Activated CD4-positive, alpha-beta T cell treated with anti-CD3 and anti-CD28 coated beads, Interleukin-2, amount 10 ng/mL, durations not matched to agents 7 days and 5 days (primary cell): ENCODE measurements at regions not wholly inside any gene's neighbourhood (a gene's known extent, or its start where the extent isn't known, plus 50 kb on each side); places are given as distances from the start of the nearest gene placed in this dataset.

Experiments used
- CTCF ChIA-PET: fragments of 350-600 bp; sonication (Branson Sonifier 250); formaldehyde crosslinking; loops from one replicate; lab custom pipeline; 2021; ENCODE audit warnings: antibody characterized with exemption; lab: Charles Lee
- POLR2A ChIA-PET: fragments of 350-600 bp; sonication (Branson Sonifier 250); formaldehyde crosslinking; loops from one replicate; lab custom pipeline; 2021; ENCODE audit warnings: antibody characterized with exemption; lab: Charles Lee
- DNase-seq: peaks from one replicate; pipeline ENCODE4 v3.0.0-alpha.2; 2020
- H3K27ac Mint-ChIP-seq: one replicate; pipeline ENCODE4 v1.8.0; 2021; ENCODE audit warnings: mild to moderate bottlenecking, moderate library complexity, mixed read lengths
- H3K27me3 Mint-ChIP-seq: one replicate; pipeline ENCODE4 v1.8.0; 2021; ENCODE audit warnings: mixed read lengths
- H3K36me3 Mint-ChIP-seq: one replicate; pipeline ENCODE4 v1.8.0; 2021; ENCODE audit warnings: low read depth, mixed read lengths
- H3K4me1 Mint-ChIP-seq: one replicate; pipeline ENCODE4 v1.8.0; 2021; ENCODE audit warnings: mixed read lengths
- H3K4me3 Mint-ChIP-seq: one replicate; pipeline ENCODE4 v1.8.0; 2021; ENCODE audit warnings: mild to moderate bottlenecking, moderate library complexity, mixed read lengths
- H3K9me3 Mint-ChIP-seq: one replicate; pipeline ENCODE4 v1.8.0; 2021; ENCODE audit warnings: mixed read lengths

GRCh38 chr2:198691236-198691635, 766.5 kb downstream of the SATB2 start:
- ChIA-PET POLR2A (no interaction called here), CTCF (no interaction called here)
- Mint-ChIP-seq H3K9me3 (no peaks in the 10 kb centered on the region), H3K27me3 (no peaks in the 10 kb centered on the region), H3K36me3 (no peaks in the 10 kb centered on the region), H3K27ac (no peak overlapping the region), H3K4me3 (no peak overlapping the region), H3K4me1 (no peaks in the 10 kb centered on the region)
- no peak for DNase-seq

GRCh38 chr2:198664321-198664720, 793.4 kb downstream of the SATB2 start:
- no peak for DNase-seq
- H3K4me1 Mint-ChIP-seq, result no peaks in the 10 kb centered on the region
- H3K27me3 Mint-ChIP-seq, result no peaks in the 10 kb centered on the region
- ChIA-PET CTCF (no interaction called here), POLR2A (no interaction called here)
- no peaks in the 10 kb centered on the region for H3K36me3 Mint-ChIP-seq
- H3K4me3 Mint-ChIP-seq, result no peak overlapping the region
- no peak overlapping the region for H3K27ac Mint-ChIP-seq
- H3K9me3 Mint-ChIP-seq, result no peaks in the 10 kb centered on the region

GRCh38 chr2:198662905-198663304, 794.8 kb downstream of the SATB2 start:
- ChIA-PET CTCF (no interaction called here), POLR2A (no interaction called here)
- H3K4me3 Mint-ChIP-seq, result no peak overlapping the region
- H3K4me1 Mint-ChIP-seq, result no peaks in the 10 kb centered on the region
- no peaks in the 10 kb centered on the region for H3K9me3 Mint-ChIP-seq
- H3K27me3 Mint-ChIP-seq, result no peaks in the 10 kb centered on the region
- H3K27ac Mint-ChIP-seq, result no peak overlapping the region
- H3K36me3 Mint-ChIP-seq, result no peaks in the 10 kb centered on the region
- no peak for DNase-seq

- no peak overlapping the region for H3K4me3 Mint-ChIP-seq
- POLR2A ChIA-PET, result no interaction called here
- no peak for DNase-seq
- no peaks in the 10 kb centered on the region for H3K4me1 Mint-ChIP-seq
- no peak overlapping the region for H3K27ac Mint-ChIP-seq
- H3K9me3 Mint-ChIP-seq, result no peaks in the 10 kb centered on the region
- H3K36me3 Mint-ChIP-seq, result no peaks in the 10 kb centered on the region
- CTCF ChIA-PET, result no interaction called here
- H3K27me3 Mint-ChIP-seq, result no peaks in the 10 kb centered on the region
These were observed 797.2 kb downstream of the SATB2 start for GRCh38 chr2:198660501-198660900.

GRCh38 chr2:198659096-198659870, 798.5 kb downstream of the SATB2 start:
- Mint-ChIP-seq H3K4me1 (no peaks in the 10 kb centered on the region), H3K27ac (no peak overlapping the region)
- CTCF ChIA-PET, result no interaction called here

GRCh38 chr2:198657512-198658121, 800.1 kb downstream of the SATB2 start:
- no peaks in the 10 kb centered on the region for H3K4me1 Mint-ChIP-seq
- H3K9me3 Mint-ChIP-seq, result no peaks in the 10 kb centered on the region
- H3K27ac Mint-ChIP-seq, result no peak overlapping the region
- no peak for DNase-seq
- H3K27me3 Mint-ChIP-seq, result no peaks in the 10 kb centered on the region
- POLR2A ChIA-PET, result no interaction called here
- CTCF ChIA-PET, result interaction anchor here (0.6 to 0.7 kb wide), 3 partner anchors 20 to 344 kb away, joined by 4 read pairs; no protein-coding TSS in a partner anchor
- H3K36me3 Mint-ChIP-seq, result no peaks in the 10 kb centered on the region
- no peak overlapping the region for H3K4me3 Mint-ChIP-seq

More at GRCh38 chr2:198659096-198659870, 798.5 kb downstream of the SATB2 start:
- no peaks in the 10 kb centered on the region for H3K27me3 Mint-ChIP-seq
- POLR2A ChIA-PET, result no interaction called here
- no peak for DNase-seq
- no peaks in the 10 kb centered on the region for H3K9me3 Mint-ChIP-seq
- no peak overlapping the region for H3K4me3 Mint-ChIP-seq
- no peaks in the 10 kb centered on the region for H3K36me3 Mint-ChIP-seq

- DNase-seq, result no peak
- no peaks in the 10 kb centered on the region for H3K4me1 Mint-ChIP-seq
- no peak overlapping the region for H3K27ac Mint-ChIP-seq
- H3K36me3 Mint-ChIP-seq, result no peaks in the 10 kb centered on the region
- POLR2A ChIA-PET, result no interaction called here
- no peaks in the 10 kb centered on the region for H3K9me3 Mint-ChIP-seq
- CTCF ChIA-PET, result interaction anchor here (0.6 to 0.7 kb wide), 3 partner anchors 19 to 345 kb away, joined by 4 read pairs; no protein-coding TSS in a partner anchor
- H3K4me3 Mint-ChIP-seq, result no peak overlapping the region
- H3K27me3 Mint-ChIP-seq, result peaks cover 1% of the 10 kb centered on the region
These were observed 800.9 kb downstream of the SATB2 start for GRCh38 chr2:198656869-198657268.

- Mint-ChIP-seq H3K4me1 (no peaks in the 10 kb centered on the region), H3K9me3 (no peaks in the 10 kb centered on the region), H3K27ac (no peak overlapping the region), H3K36me3 (no peaks in the 10 kb centered on the region), H3K4me3 (no peak overlapping the region), H3K27me3 (peaks cover 1% of the 10 kb centered on the region)
- no peak for DNase-seq
- CTCF ChIA-PET, result no interaction called here
- POLR2A ChIA-PET, result no interaction called here
These were observed 803.1 kb downstream of the SATB2 start for GRCh38 chr2:198654646-198655045.

GRCh38 chr2:198653311-198653710, 804.4 kb downstream of the SATB2 start:
- Mint-ChIP-seq H3K36me3 (no peaks in the 10 kb centered on the region), H3K4me1 (no peaks in the 10 kb centered on the region), H3K9me3 (no peaks in the 10 kb centered on the region), H3K27ac (no peak overlapping the region), H3K27me3 (peaks cover 1% of the 10 kb centered on the region), H3K4me3 (no peak overlapping the region)
- no peak for DNase-seq
- ChIA-PET POLR2A (no interaction called here), CTCF (interaction anchor here (0.6 kb wide), 1 partner anchor 394 kb away, joined by 3 read pairs; no protein-coding TSS in a partner anchor)

GRCh38 chr2:198652461-198652860, 805.3 kb downstream of the SATB2 start:
- Mint-ChIP-seq H3K27me3 (peaks cover 1% of the 10 kb centered on the region), H3K4me1 (no peaks in the 10 kb centered on the region), H3K27ac (no peak overlapping the region), H3K4me3 (no peak overlapping the region), H3K9me3 (no peaks in the 10 kb centered on the region), H3K36me3 (no peaks in the 10 kb centered on the region)
- DNase-seq, result no peak
- POLR2A ChIA-PET, result no interaction called here
- CTCF ChIA-PET, result no interaction called here

- CTCF ChIA-PET, result no interaction called here
- Mint-ChIP-seq H3K4me1 (no peaks in the 10 kb centered on the region), H3K27me3 (peaks cover 3% of the 10 kb centered on the region), H3K27ac (no peak overlapping the region), H3K9me3 (no peaks in the 10 kb centered on the region), H3K36me3 (no peaks in the 10 kb centered on the region), H3K4me3 (no peak overlapping the region)
- POLR2A ChIA-PET, result no interaction called here
- no peak for DNase-seq
These were observed 811.9 kb downstream of the SATB2 start for GRCh38 chr2:198645816-198646215.

GRCh38 chr2:198641161-198641560, 816.6 kb downstream of the SATB2 start:
- ChIA-PET CTCF (no interaction called here), POLR2A (interaction anchor here (0.7 kb wide), 1 partner anchor 55 kb away, joined by 3 read pairs; no protein-coding TSS in a partner anchor)
- no peaks in the 10 kb centered on the region for H3K9me3 Mint-ChIP-seq
- peaks cover 3% of the 10 kb centered on the region for H3K27me3 Mint-ChIP-seq
- no peaks in the 10 kb centered on the region for H3K4me1 Mint-ChIP-seq
- H3K36me3 Mint-ChIP-seq, result no peaks in the 10 kb centered on the region
- H3K4me3 Mint-ChIP-seq, result no peak overlapping the region
- no peak for DNase-seq
- no peak overlapping the region for H3K27ac Mint-ChIP-seq

GRCh38 chr2:198640463-198640862, 817.3 kb downstream of the SATB2 start:
- Mint-ChIP-seq H3K27me3 (peaks cover 3% of the 10 kb centered on the region), H3K36me3 (no peaks in the 10 kb centered on the region), H3K27ac (no peak overlapping the region), H3K4me1 (no peaks in the 10 kb centered on the region), H3K9me3 (no peaks in the 10 kb centered on the region), H3K4me3 (no peak overlapping the region)
- no peak for DNase-seq
- CTCF ChIA-PET, result interaction anchor here (1.3 kb wide), 1 partner anchor 57 kb away, joined by 3 read pairs; no protein-coding TSS in a partner anchor
- POLR2A ChIA-PET, result interaction anchor here (0.7 kb wide), 1 partner anchor 56 kb away, joined by 3 read pairs; no protein-coding TSS in a partner anchor
